Lower lobe of right lung (tissue), 2 donors: ENCODE measurements at regions not wholly inside any gene's neighbourhood (a gene's known extent, or its start where the extent isn't known, plus 50 kb on each side); places are given as distances from the start of the nearest gene placed in this dataset.

ENCODE experiments used
- ATAC-seq, 2 donors: fragments of 200-7000 bp; cut with Tn5 transposase; one replicate each; pipeline ENCODE4 v1.9.1; 2020 to 2022; ENCODE audit warnings: mild to moderate bottlenecking in 2 of 2, moderate library complexity in 2 of 2
- DNase-seq: peaks from one replicate; pipeline ENCODE4 v3.0.0-alpha.2; 2020
- H3K27ac ChIP-seq: fragments of 200-600 bp; one replicate; pipeline ENCODE4 v1.8.0; 2022
- H3K27me3 ChIP-seq: fragments of 200-600 bp; one replicate; pipeline ENCODE4 v1.8.0; 2022; ENCODE audit warnings: low read depth
- H3K36me3 ChIP-seq: fragments of 200-600 bp; one replicate; pipeline ENCODE4 v1.8.0; 2022; ENCODE audit warnings: mild to moderate bottlenecking
- H3K4me1 ChIP-seq: fragments of 200-600 bp; one replicate; pipeline ENCODE4 v1.8.0; 2022
- H3K4me3 ChIP-seq: fragments of 200-600 bp; one replicate; pipeline ENCODE4 v1.8.0; 2022; ENCODE audit warnings: mild to moderate bottlenecking
- H3K9me3 ChIP-seq: fragments of 200-600 bp; one replicate; pipeline ENCODE4 v1.8.0; 2022
- intact Hi-C: fragments of 100-400 bp; cut with DNase I; formaldehyde crosslinking; loops from one replicate; pipeline ENCODE4 v1.11.0; 2022
- TF ChIP-seq, protein P1 (sequence below): fragments of 200-600 bp; IDR thresholded peaks from one replicate; pipeline ENCODE4 v1.8.0; 2022; ENCODE audit warnings: antibody characterized with exemption, mild to moderate bottlenecking
- donor health status: DM: no; HTN: yes; CAD: no; lungs with severe emphysema.

DNA sequence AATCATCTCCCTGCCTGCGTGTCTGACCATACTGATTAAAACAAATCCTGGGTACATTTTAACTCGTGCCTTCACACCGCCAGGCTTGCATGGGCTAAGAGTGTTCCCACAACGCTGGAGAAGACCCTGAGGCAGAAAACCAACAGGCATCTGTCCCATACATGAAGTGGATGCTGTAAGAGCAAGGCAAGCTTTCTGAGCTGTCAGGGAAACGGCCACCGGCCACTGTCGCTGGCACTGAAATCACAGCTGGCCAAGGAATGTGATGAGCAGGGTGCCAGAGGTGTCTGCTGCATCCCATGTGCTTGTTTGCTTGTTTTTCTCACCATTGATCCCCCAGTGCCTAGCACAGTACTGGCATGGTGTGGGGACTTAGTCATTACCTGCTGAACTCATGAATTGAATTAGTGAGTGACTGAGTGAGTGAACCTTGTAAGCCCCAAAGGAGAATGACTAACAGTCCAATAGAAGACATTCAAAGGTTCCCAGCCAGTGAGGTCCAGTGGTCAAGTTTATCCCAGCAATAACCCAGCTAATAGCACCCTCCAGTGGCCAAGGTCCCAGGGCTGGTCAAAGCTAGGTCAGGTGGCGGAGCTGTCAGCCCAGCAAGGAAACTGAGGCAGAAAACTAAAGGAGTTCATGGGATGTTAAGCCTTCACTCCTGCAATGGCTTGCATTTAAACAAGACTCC, 92.7 kb upstream of the CDH5 start:
- ATAC-seq (no peak), DNase-seq (no peak)
- no peaks in the 10 kb centered on the region for H3K9me3 ChIP-seq
- H3K27me3 ChIP-seq: no peaks in the 10 kb centered on the region
- H3K36me3 ChIP-seq: no peaks in the 10 kb centered on the region
- intact Hi-C loops: no loop called here
- H3K4me1 ChIP-seq: peaks cover 13% of the 10 kb centered on the region
- TF ChIP-seq, protein P1, sequence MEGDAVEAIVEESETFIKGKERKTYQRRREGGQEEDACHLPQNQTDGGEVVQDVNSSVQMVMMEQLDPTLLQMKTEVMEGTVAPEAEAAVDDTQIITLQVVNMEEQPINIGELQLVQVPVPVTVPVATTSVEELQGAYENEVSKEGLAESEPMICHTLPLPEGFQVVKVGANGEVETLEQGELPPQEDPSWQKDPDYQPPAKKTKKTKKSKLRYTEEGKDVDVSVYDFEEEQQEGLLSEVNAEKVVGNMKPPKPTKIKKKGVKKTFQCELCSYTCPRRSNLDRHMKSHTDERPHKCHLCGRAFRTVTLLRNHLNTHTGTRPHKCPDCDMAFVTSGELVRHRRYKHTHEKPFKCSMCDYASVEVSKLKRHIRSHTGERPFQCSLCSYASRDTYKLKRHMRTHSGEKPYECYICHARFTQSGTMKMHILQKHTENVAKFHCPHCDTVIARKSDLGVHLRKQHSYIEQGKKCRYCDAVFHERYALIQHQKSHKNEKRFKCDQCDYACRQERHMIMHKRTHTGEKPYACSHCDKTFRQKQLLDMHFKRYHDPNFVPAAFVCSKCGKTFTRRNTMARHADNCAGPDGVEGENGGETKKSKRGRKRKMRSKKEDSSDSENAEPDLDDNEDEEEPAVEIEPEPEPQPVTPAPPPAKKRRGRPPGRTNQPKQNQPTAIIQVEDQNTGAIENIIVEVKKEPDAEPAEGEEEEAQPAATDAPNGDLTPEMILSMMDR: no peak
- H3K27ac ChIP-seq: no peak overlapping the region
- H3K4me3 ChIP-seq: no peak overlapping the region

DNA sequence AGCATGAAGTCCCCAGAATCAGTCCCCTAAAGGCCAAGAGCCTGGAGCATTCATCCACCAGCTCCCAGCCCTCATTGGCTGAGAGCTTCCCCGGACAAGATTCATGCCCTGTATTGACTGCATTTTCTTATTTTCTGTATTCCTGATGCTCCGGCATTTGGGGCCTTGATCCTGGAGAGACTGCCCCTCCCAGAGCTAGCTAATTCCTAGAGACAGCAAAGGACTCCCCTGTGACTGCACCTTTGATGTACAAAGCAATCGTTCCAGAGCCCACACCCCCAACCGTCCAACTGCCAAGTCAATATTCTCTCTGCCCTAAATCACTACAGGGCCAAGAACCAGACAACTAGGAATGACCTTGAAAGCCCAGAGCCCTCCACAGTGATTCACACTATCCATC, 93.4 kb upstream of the CDH5 start:
- peaks cover 13% of the 10 kb centered on the region for H3K4me1 ChIP-seq
- H3K27ac ChIP-seq: no peak overlapping the region
- no peak for ATAC-seq
- TF ChIP-seq, protein P1: no peak
- H3K36me3 ChIP-seq: no peaks in the 10 kb centered on the region
- DNase-seq: no peak
- intact Hi-C loops: no loop called here
- H3K9me3 ChIP-seq: no peaks in the 10 kb centered on the region
- no peak overlapping the region for H3K4me3 ChIP-seq
- no peaks in the 10 kb centered on the region for H3K27me3 ChIP-seq

DNA sequence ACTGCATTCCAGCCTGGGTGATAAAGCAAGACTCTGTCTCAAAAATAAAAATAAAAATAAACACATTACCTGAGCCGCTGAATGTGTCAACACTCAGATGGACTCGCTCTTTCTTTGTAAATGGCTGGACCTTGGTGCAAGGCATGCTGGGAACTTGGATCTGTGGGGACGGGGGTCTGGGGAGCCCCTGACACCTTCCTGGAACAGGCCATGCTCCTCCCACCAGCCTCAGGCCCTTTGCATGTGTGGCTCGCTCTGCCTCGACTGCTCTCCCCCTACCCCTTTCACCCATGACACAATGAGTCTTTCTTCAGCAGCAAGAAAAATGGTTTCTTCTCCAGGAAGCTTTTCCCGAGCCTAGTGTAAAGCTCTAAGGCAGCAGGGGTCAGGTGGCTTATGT, 94.0 kb upstream of the CDH5 start:
- peaks cover 9% of the 10 kb centered on the region for H3K4me1 ChIP-seq
- TF ChIP-seq, protein P1: no peak
- no peaks in the 10 kb centered on the region for H3K36me3 ChIP-seq
- ATAC-seq: no peak
- intact Hi-C loops: no loop called here
- H3K27me3 ChIP-seq: no peaks in the 10 kb centered on the region
- DNase-seq: no peak
- H3K27ac ChIP-seq: no peak overlapping the region
- no peak overlapping the region for H3K4me3 ChIP-seq
- no peaks in the 10 kb centered on the region for H3K9me3 ChIP-seq

DNA sequence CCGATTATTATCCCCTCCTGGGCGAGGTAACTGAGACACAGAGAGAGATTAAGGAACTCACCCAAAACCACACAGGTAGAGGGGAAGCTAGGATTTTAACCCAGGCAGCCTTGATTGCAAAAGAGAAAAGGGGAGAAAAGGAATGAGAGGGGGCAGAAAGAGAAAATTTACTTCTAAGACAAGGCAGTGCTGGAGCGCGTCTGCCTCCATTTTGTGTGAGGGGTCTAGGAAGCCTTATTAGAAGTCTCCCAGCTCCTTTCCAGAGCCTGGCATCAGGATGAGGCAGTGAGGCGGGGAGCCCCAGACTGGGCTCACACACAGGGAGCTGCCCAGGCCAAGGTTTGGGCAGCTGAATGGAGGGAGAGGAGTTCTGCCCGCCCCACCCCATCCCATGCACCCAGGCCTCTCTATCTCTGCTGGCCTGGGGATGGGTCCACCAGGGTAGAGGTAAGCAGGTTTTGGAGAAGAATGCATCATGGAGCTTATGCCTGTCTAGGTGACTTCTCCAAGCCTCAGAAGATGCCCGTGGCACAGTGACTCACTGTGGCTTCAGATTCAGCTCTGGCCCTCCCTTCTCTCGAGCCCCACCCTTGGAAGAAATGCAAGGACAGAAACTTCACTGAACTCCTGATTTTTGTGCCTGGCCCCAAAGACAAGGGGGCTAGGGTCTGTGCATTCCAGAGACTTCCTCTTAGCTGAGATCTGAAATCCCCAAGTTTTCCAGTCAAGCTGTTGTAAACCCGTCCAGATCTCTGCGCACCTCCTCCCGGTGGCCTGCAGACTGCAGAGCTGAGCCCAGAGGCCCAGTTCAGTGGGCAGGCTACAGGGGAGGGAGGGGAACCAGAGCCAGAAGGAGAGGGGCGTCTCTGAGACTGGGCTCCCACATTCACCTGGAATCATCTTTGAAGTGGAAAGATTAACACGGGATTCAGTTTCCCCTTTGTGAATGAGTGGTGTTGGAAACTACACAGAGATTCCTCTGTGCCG, 95.1 kb upstream of the CDH5 start:
- Histone ChIP-seq H3K9me3 (no peaks in the 10 kb centered on the region), H3K36me3 (no peaks in the 10 kb centered on the region), H3K4me1 (peaks cover 7% of the 10 kb centered on the region), H3K4me3 (no peak overlapping the region), H3K27ac (no peak overlapping the region), H3K27me3 (no peaks in the 10 kb centered on the region)
- TF ChIP-seq, protein P1: no peak
- DNase-seq: no peak
- ATAC-seq: no peak
- intact Hi-C loops: no loop called here

DNA sequence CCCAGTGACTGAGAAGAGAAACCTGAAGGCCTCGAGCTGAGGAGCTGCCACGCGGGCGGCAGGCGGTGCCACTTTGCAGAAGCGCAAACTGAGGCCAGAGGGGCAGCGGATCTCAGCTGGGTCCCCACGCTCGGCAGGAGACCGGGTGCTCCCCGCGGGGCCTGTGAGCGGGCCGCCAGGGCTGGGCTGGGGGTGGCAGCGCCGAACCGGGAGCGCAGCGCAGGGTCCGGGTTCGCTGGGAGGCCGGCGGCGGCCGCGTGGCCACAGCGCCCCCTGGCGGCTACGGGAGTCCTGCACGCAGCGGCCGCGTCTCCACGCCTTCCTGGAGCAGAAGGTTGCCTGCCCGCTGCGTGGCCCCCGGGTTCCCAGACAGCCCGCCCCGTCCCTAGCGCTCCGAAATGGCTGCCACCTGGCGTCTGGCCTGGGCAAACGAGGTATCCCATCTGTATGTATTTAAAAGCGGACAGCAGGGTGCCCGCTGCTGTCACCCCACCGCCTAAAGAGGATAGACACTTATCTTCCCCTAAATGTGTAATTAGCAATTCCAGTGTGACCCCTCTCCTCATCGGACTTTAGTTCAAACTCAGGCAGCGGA, 96.1 kb upstream of the CDH5 start:
- H3K9me3 ChIP-seq: no peaks in the 10 kb centered on the region
- TF ChIP-seq, protein P1: peak; percentile 97
- H3K36me3 ChIP-seq: no peaks in the 10 kb centered on the region
- H3K4me1 ChIP-seq: peaks cover 13% of the 10 kb centered on the region
- ATAC-seq: peak; percentile 79 to 82
- H3K4me3 ChIP-seq: peak overlapping the region; percentile 39
- no peaks in the 10 kb centered on the region for H3K27me3 ChIP-seq
- peak overlapping the region; percentile 58 for H3K27ac ChIP-seq
- peak; percentile 84 for DNase-seq
- intact Hi-C loops: no loop called here
